ENCODE measurements at regions not wholly inside any gene's neighbourhood (a gene's known extent, or its start where the extent isn't known, plus 50 kb on each side); places are given as distances from the start of the nearest gene placed in this dataset.
"Not testable (repeated sequence)": the region's sequence is repeated elsewhere in the genome, so short reads cannot be mapped to it uniquely, and the experiment has no call there.

- not testable (repeated sequence) for TF ChIP-seq CTCF (IDR thresholded peaks at IDR 0.05); POLR2AphosphoS5 (IDR thresholded peaks at IDR 0.05; ENCODE audit: low read depth, low read length)
Measured at GRCh38 chr2:131738533-131738932, 210.8 kb downstream of the CCDC74A start.

All from Panc1 (cell line).